Stomach (tissue), 4 donors: ENCODE measurements at regions not wholly inside any gene's neighbourhood (a gene's known extent, or its start where the extent isn't known, plus 50 kb on each side); places are given as distances from the start of the nearest gene placed in this dataset.

Source experiments
- EP300 ChIP-seq: sonication (generic); formaldehyde crosslinking; IDR thresholded peaks from one replicate; pipeline ENCODE4 v1.6.1; 2017; ENCODE audit warnings: antibody characterized with exemption
- TF ChIP-seq, protein P1 (sequence below), 7 experiments: fragments of 450-650 bp in 4 of 7; fragments of 200-600 bp in 3 of 7; sonication (generic) in 3 of 7; IDR thresholded peaks; one replicate each; pipeline ENCODE4 v1.5.1; 2016 to 2019; ENCODE audit warnings: antibody characterized with exemption in 7 of 7, control low read depth in 2 of 7, mild to moderate bottlenecking in 1 of 7

DNA sequence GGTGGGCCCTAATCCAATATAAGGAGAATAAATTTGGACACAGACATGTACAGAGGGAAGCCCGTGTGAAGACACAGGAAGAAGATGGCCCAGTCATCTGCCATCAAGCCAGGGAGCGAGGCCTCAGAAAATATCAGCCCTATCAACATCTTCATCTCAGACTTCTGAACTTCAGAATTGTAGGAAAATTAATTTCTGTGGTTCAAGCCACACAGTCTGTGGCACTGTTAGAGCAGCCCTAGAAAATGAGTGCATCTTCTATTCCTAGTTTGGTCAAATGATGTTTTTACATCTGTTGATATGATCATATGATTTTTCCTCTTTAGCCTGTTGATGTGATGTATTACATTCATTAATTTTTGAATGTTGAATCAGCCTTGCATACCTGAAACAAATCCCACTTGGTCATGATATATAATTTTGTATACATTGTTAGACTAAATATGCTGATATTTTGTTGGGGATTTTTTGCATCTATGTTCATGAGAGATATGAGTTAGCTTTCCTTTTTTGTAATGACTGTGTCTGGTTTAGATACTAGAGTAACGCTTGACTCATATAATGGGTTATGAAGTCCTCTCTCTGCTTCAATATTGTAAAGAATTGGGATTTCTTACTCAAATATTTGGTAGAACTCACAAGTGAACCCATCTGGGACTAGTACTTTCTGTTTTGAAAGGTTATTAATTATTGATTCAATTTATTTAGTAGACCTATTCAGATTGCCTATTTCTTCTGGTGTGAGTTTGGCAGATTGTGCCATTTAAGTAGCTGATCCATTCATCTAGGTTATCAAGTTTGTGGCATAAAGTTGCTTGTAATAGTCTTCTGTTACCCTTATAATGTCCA is 451.4 kb downstream of the EIPR1 start:
- TF ChIP-seq, protein P1, sequence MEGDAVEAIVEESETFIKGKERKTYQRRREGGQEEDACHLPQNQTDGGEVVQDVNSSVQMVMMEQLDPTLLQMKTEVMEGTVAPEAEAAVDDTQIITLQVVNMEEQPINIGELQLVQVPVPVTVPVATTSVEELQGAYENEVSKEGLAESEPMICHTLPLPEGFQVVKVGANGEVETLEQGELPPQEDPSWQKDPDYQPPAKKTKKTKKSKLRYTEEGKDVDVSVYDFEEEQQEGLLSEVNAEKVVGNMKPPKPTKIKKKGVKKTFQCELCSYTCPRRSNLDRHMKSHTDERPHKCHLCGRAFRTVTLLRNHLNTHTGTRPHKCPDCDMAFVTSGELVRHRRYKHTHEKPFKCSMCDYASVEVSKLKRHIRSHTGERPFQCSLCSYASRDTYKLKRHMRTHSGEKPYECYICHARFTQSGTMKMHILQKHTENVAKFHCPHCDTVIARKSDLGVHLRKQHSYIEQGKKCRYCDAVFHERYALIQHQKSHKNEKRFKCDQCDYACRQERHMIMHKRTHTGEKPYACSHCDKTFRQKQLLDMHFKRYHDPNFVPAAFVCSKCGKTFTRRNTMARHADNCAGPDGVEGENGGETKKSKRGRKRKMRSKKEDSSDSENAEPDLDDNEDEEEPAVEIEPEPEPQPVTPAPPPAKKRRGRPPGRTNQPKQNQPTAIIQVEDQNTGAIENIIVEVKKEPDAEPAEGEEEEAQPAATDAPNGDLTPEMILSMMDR (IDR thresholded peaks at IDR 0.05), result no peak
- TF ChIP-seq EP300, result no peak
